H1 (cell line): ENCODE measurements at regions not wholly inside any gene's neighbourhood (a gene's known extent, or its start where the extent isn't known, plus 50 kb on each side); places are given as distances from the start of the nearest gene placed in this dataset.

Experiments
- POLR2A ChIP-seq, 2 experiments: IDR thresholded peaks; 1 replicate in 1 of 2; 2 replicates in 1 of 2; pipeline ENCODE4 v1.6.1; 2011; ENCODE audit warnings: low read depth in 2 of 2, low read length in 2 of 2, mild to moderate bottlenecking in 2 of 2; ENCODE audit errors: control extremely low read depth in 1 of 2
- USF2 ChIP-seq: IDR thresholded peaks from 2 replicates; pipeline ENCODE4 v1.6.1; 2011; ENCODE audit warnings: low read length, improper control_type of control experiment

- TF ChIP-seq POLR2A (IDR thresholded peaks at IDR 0.05; ENCODE audit: control extremely low read depth in 1 of 2, low read depth in 2 of 2, low read length in 2 of 2) (no peak), USF2 (no peak)
Observed at GRCh38 chrX:78496483-78496882, 162.6 kb downstream of the RTL3 start (continued).
